RWPE2 (cell line): ENCODE measurements at regions not wholly inside any gene's neighbourhood (a gene's known extent, or its start where the extent isn't known, plus 50 kb on each side); places are given as distances from the start of the nearest gene placed in this dataset.
"Not testable (repeated sequence)": the region's sequence is repeated elsewhere in the genome, so short reads cannot be mapped to it uniquely, and the experiment has no call there.

Source experiments
- ATAC-seq: fragments of 200-7000 bp; cut with Tn5 transposase; 3 replicates; pipeline ENCODE4 v1.9.1; 2021; ENCODE audit warnings: low read depth
- DNase-seq: peaks from one replicate; pipeline ENCODE4 v3.0.0-alpha.2; 2020; ENCODE audit warnings: low spot score
- H3K27ac ChIP-seq: fragments of 450-650 bp; 2 replicates; pipeline ENCODE4 v1.5.1; 2017; ENCODE audit warnings: mild to moderate bottlenecking; ENCODE audit not compliant: poor library complexity, severe bottlenecking
- H3K27me3 ChIP-seq: fragments of 250-450 bp; sonication (Bioruptor Pico); 2 replicates; pipeline ENCODE4 v1.5.1; 2021; ENCODE audit warnings: mild to moderate bottlenecking, moderate library complexity; ENCODE audit not compliant: insufficient read depth, poor library complexity, severe bottlenecking
- H3K36me3 ChIP-seq: fragments of 250-450 bp; sonication (Bioruptor Pico); 2 replicates; pipeline ENCODE4 v1.5.1; 2020; ENCODE audit warnings: low read depth, mild to moderate bottlenecking, moderate library complexity
- H3K4me1 ChIP-seq: fragments of 250-450 bp; sonication (Bioruptor Pico); 2 replicates; pipeline ENCODE4 v1.5.1; 2021; ENCODE audit warnings: mild to moderate bottlenecking, moderate library complexity; ENCODE audit not compliant: insufficient read depth, poor library complexity, severe bottlenecking
- H3K4me3 ChIP-seq: fragments of 250-450 bp; sonication (Bioruptor Pico); 2 replicates; pipeline ENCODE4 v1.5.1; 2021; ENCODE audit warnings: mild to moderate bottlenecking, moderate library complexity; ENCODE audit not compliant: severe bottlenecking
- H3K9me3 ChIP-seq: fragments of 250-450 bp; sonication (Bioruptor Pico); 2 replicates; pipeline ENCODE4 v1.5.1; 2021; ENCODE audit warnings: mild to moderate bottlenecking, moderate library complexity; ENCODE audit not compliant: severe bottlenecking
- CTCF ChIP-seq: fragments of 450-650 bp; IDR thresholded peaks from one replicate; pipeline ENCODE4 v1.5.1; 2017; ENCODE audit warnings: mild to moderate bottlenecking, moderate library complexity; ENCODE audit not compliant: poor library complexity, severe bottlenecking

- Histone ChIP-seq H3K36me3 (no peaks in the 10 kb centered on the region), H3K9me3 (no peaks in the 10 kb centered on the region), H3K27me3 (peaks cover 10% of the 10 kb centered on the region), H3K4me3 (no peak overlapping the region), H3K27ac (no peak overlapping the region), H3K4me1 (no peaks in the 10 kb centered on the region)
- DNase-seq (no peak), ATAC-seq (no peak)
- no peak for TF ChIP-seq CTCF
Measured at GRCh38 chr3:127413871-127414270, 126.0 kb upstream of the PRR20G start.

DNA sequence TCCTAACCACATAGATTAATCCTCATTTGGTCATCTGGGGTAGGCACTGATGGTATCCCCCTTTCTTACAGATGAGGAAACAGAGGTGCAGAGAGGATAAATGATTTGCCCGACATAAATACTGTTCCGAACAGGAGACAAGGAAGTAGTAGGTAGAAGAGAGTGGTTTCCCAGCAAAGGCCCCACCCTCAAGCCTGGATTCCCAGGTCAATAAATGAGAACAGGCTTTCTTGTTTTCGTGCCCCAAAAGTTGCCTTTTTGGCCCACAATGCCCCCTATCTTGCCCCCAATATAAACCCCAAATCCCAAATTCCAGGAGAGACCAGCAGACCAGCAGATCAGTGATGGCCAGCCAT, 125.5 kb upstream of the PRR20G start:
- Histone ChIP-seq H3K4me1 (no peaks in the 10 kb centered on the region), H3K27ac (no peak overlapping the region), H3K27me3 (peaks cover 10% of the 10 kb centered on the region), H3K36me3 (no peaks in the 10 kb centered on the region), H3K9me3 (no peaks in the 10 kb centered on the region), H3K4me3 (no peak overlapping the region)
- ATAC-seq (no peak), DNase-seq (no peak)
- no peak for TF ChIP-seq CTCF

GRCh38 chr3:127412578-127413317, 124.9 kb upstream of the PRR20G start:
- DNase-seq: no peak

GRCh38 chr3:127411875-127412274, 124.0 kb upstream of the PRR20G start:
- H3K36me3 ChIP-seq, H3K9me3 ChIP-seq, H3K27ac ChIP-seq, DNase-seq, H3K27me3 ChIP-seq, H3K4me1 ChIP-seq, H3K4me3 ChIP-seq, ATAC-seq: not testable (repeated sequence)

More at GRCh38 chr3:127412578-127413317, 124.9 kb upstream of the PRR20G start:
- H3K4me1 ChIP-seq: no peaks in the 10 kb centered on the region
- TF ChIP-seq CTCF: no peak
- no peaks in the 10 kb centered on the region for H3K9me3 ChIP-seq
- peaks cover 10% of the 10 kb centered on the region for H3K27me3 ChIP-seq
- no peaks in the 10 kb centered on the region for H3K36me3 ChIP-seq
- H3K27ac ChIP-seq: no peak overlapping the region
- H3K4me3 ChIP-seq: no peak overlapping the region
- ATAC-seq: no peak

DNA sequence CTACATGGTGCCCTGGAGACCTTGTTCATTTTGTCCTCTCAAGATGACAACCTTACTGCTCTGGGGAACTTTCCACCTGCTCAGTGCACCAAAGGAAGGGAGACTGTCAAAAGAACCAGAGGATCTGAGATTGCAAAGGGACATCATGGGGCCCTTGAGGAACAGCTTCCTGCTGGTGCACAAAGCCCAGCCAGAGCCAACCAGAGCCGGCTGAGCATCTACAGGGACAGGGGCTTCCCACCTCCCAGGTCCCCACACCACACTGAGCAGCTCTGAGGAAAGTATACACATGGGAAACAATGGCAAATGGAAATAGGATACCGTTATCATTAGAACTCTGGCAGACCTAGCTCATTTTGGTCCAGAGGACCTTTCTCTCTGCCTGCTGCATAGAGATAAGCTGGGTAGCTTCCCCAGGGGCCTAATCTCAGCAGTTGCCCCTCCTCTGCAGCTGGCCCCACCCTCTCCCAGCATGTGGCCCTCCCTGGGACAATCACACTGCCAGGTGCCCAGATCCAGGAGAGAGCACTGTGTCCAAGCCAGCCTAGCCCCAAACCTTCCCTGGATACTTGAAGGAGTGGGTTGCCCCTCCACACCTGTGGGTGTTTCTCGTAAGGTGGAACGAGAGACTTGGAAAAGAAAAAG, 123.4 kb upstream of the PRR20G start:
- H3K4me1 ChIP-seq: no peaks in the 10 kb centered on the region
- H3K36me3 ChIP-seq: no peaks in the 10 kb centered on the region
- H3K9me3 ChIP-seq: no peaks in the 10 kb centered on the region
- ATAC-seq: no peak
- H3K4me3 ChIP-seq: no peak overlapping the region
- TF ChIP-seq CTCF: no peak
- peaks cover 4% of the 10 kb centered on the region for H3K27me3 ChIP-seq
- H3K27ac ChIP-seq: no peak overlapping the region
- no peak for DNase-seq
